SKM-1 treated with dmso at 0.1 percent for 144 hours (cell line): ENCODE measurements at regions not wholly inside any gene's neighbourhood (a gene's known extent, or its start where the extent isn't known, plus 50 kb on each side); places are given as distances from the start of the nearest gene placed in this dataset.

Source experiments
- DNase-seq: peaks from one replicate; lab custom pipeline; 2025; ENCODE audit not compliant: unreplicated experiment; lab: John Stamatoyannopoulos, UW

DNA sequence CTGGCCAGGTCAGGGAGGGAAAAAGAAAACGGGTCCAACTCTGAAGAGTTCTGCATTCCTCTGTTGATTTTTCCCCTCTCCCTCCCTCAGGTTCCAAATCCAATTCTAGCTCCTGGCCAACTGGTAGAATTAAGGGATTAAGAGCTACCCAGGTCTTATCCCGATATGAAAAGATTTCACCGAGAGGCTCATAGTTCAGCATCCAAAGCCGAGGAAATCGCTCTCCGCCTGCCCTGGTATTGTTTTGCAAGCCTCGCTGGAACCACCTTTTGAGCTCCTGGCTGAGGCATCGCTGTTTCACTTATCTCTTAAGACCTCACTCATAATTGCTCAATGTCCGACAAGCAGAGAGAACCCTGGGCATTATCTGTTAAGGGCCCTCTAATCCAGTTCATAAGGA, 180.4 kb downstream of the URI1 start:
- DNase-seq, result no peak

DNA sequence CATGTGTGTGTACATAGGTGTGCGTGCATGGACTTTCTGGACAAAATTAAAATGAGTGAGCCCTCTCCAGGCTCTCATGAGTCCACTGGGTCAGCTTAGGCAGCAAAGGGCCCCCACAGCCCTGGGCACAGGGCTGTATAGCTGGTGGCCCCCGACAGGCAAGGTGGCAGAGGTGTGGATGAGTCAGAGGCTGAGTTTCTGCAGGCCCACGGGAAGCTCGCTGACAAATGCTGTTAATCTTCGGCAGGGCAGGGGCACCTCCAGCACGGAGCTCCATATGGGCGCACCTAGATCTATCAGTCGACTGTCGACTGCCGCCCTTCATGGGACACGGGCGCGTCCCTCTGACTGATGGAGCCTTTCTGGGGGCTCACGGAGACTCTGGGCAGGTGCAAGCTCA, 181.1 kb downstream of the URI1 start:
- DNase-seq, result no peak

DNA sequence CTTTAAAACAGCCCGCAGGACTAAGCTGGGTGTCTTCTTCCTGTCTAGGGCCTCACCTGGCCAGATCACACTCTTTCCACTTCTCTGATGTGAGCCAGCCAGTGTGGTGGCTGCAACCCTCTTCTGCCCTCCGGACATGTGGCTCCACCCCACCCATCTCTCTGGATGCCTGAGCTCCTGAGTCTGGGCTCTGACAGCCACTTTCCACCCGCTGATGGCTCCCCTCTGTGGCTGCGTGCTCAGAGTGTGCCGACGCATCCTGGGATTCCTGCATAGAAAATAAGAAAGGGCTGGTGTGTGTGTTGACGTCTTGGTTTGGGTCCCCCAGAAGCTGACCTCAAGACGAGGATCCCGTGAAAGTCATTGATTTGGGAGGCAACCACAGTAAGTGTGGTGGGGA, 181.6 kb downstream of the URI1 start:
- DNase-seq, result no peak

DNA sequence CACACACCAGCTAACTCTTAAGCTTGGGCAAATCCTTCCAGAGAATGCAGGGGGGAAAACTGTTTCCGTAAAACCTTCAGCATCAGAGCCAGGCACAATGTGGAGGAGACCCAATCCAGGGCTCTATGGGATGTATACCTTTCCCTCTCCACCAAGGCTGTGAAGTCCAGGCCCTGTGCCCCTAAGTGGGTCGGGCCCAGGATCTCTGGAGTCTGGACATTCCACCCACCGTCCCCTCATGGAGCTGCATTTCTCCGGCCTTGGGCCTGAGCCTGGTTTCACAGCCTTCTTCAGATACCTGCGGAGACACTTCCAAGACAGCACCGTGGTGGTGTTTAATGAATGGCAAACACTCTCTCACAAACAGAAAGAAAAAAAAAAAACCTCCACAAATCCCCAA, 186.2 kb downstream of the URI1 start:
- DNase-seq, result no peak

DNA sequence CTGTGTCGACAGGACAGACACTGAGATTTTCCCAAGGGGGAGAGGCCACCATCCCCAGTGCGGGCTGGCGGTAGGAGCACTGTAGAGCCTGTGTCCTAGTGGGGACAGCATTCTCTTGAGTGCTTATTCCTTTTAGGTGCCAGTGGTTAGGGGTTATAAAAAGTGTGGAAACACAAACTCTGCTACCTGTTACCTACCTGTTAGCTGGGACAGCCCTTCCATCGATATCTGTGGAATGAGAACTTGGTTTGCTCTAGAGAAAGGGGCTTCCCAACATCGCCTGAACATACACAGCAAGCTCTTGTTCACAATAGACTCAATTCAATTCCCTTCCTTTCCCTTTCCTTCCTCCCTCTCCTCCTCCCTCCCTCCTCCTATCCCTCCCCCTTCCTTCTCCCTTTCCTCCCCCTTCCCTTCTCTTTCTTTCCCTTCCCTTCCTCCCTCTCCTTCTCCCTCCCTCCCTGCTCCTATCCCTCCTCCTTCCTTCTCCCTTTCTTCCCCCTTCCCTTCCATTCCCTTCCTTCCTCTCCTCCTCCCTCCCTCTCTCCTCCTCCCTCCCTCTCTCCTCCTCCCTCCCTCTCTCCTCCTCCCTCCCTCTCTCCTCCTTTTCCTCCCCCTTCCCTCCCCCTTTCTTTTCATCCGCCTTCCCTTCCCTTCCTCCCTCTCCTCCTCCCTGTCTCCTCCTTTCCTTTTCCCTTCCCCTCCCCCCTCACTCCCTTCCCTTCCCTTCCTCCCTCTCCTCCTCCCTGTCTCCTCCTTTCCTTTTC, 188.5 kb downstream of the URI1 start:
- DNase-seq, result no peak

DNA sequence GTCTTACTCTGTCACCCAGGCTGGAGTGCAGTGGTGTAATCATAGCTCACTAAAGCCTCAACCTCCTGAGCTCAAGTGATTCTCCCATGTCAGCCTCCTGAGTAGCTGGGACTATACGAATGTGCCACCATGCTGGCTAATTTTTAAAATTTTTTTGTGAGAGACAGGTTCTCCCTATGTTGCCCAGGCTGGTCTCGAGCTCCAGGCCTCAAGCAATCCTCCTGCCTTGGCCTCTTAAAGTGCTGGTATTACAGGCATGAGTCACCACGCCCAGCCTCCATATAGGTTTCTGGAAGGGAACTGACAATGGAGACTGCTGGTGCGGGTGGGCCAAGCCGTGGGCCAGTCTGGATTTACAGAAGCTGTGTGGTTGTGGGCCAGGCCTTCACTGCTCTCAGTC, 189.2 kb downstream of the URI1 start:
- no peak for DNase-seq

DNA sequence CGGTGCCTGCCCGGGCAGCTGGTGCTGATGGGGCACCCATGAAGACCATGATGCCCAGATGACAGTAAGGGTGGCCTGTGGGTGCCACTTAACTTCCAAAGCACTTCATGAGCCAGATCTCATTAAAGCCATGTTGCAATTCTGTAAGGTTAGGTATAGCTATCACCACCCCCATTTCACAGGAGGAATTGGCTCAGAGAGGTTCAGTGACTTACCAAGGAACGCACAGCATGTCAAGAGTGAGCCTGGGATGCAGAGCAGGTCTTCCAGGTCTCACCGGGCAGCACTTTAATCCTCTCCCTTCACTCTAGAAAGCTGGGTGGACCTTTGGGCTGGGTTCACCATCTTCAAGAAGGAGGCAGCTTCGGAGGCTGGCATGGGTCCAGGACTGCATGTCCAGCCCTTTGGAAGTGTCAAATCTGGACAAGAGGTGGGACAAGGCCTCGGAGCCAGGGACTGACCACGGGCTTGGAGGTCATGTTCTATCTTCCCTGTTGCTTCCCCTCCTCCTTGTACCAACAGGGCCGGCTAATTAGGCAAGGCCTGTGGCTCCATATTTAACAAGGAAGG, 189.8 kb downstream of the URI1 start:
- no peak for DNase-seq

DNA sequence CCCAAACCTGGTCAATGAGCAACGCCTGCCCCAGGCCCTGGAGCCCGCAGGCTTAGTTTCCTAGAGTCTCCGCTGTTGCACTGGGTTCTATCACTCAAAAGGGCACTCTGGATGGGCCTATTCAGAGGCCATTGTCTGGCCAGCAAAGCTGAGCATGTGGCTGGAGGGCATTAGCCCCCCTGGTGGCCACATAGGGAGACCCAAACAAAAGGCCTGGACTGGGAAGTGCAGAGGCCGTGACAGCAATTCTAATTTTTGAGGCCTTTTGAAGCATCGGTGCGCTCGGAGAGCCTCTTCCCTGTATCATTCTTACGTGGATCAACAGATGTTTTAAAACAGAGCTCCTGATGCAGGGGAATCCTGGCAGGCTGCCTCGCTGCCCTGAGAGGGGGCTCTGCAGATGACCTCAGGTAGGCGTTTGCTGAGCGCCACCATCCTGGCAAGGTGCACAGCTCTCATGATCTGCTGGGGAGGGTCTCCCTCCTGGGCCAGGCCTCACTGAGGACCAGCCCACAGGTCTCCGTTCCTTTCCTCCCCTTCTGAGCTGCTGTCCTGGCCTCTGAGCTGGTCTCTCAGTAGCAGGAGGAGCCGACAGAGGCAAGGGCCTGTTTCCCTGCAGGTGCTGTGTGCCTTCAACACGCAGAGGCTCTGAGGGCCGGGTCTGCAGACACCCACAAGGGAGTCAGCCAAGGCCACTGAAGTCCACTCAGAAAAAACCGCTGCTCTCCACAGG, 190.5 kb downstream of the URI1 start:
- DNase-seq, result no peak

DNA sequence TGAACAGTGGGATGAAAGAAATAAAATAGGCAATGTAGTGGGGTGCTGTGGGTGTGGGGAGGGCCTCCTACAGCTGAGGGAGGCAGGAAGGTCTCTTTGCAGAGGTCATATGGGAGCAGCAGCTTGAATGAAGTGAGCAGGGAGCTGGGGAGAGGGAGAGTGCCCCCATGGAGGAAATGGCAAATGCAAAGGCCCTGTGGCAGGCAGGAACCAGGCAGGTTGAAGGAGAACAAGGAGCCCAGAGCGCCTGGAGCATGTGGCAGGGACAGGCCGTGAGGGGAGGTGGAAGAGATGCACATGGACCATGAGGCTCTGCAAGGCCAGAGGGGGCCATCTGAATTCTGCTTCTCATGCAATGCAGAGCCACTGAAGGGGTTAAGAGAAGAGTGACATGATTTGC, 191.8 kb downstream of the URI1 start:
- no peak for DNase-seq

DNA sequence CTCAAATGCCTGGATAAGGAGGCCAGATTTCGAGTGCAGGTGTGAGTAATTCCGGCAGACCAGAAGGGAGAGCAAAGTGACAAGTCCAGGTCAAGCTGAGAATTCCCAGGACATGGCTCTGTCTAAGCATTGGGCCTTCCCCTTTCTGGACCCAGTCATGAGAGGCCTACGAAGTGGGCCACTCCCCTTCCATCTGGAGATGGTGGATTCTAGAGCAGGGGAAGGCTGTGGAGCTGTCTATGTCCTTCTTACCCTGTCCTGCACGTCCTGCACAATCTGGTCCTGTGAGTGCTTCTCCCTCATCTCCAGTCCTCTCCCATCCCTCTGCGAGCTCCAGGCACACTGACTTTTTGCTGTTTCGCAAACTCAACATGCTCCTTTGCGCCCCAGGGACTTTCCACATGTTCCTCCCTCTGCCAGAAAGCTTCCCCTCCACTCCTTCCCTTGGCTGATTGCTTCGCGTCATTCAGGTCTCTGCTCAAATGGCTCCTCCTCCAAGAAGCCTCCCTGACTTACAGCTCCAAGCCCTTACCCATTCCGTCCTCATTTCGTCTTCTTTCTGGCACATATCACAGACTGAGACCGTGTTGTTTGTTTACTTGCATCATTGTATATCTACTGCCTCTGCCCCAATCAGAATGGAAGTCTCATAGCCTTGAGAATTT, 193.2 kb downstream of the URI1 start:
- no peak for DNase-seq

DNA sequence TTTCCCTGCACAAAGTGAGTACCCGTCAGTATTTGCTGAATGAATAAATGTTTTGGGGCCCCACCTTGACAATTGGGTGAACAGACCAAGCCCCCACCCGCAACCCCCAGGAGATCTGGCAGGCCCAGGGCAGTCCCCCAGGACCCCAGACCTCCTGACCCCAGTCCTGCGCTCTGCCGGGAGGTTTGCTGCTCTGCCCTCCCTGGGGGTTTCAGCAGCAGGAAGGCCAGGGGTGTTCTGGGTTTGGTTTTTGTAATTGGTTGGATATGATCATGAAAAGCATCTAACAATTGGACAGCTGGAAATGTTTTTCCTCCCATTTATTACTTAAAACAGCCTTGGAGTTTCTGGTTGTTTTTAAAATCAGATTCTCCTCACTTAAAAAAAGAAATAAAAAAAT, 193.8 kb downstream of the URI1 start:
- no peak for DNase-seq

DNA sequence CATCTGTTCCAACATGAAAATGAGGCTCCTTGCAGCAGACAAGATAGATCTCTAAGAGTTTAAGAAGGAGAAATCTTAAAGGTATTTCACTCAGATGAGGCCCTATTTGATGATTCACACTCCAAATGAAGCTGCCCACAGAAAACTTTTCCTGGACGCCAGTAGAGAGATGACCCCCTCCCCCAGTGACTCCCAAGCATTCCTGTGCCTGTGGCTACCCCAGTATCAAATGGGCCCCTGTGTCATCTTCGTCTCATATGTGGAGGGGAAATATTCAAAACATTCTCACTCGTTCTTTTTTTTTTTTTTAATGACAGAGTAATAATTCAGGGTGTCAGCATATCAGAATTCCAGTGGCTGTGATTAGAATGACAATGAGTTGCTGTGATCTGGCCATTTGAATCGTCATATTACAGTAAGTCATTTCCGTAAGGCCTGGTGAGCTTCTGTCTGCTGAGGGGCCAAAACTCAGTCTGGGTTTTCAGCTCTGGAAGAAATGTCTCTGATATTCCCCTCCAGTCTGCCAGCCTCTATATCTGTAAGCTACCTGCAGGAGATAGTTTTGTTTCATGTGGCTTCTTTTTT, 194.7 kb downstream of the URI1 start:
- no peak for DNase-seq

DNA sequence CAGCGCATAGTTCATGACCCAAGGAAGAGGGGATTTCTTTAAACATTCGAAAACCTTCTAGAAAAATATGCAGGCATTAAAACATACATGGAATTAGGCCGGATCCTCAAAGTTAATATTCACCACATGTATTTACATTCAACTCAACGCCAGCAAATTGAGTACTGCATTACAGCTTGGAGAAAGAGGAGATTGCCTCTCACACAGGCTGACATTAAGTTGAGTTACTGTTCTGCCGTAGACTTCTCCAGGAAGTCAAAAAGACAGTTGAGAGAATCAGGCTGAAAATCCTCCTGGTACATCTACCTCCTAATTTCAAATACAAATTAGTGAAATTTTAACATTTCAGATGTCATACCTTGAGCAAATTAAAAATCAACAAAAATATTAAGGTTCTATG, 195.7 kb downstream of the URI1 start:
- DNase-seq, result no peak

DNA sequence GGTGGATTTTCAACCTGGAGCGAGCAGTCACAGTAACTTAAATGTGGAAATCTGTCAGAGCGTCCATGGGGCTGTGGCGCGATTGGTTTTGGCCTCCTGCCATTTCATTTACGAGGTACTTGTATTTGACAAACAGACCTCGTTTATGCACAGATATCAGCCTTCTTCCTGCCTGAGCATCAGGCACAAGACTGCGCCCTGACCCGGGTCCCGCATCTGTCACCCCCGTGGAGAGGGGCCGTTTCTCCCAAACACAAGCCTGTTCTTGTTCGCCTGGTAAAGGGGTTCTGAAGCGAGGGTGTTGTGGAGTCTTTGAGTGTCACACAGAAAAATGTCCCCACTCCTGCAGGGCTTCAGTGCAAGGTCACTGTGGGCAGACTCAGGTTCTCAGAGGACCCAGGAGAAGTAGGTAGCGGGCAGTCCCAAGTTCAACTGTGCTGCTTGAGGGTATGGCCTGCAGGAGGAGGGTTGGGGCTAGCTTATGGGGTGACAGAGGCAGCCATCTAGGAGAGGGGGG, 202.3 kb downstream of the URI1 start:
- DNase-seq, result no peak

DNA sequence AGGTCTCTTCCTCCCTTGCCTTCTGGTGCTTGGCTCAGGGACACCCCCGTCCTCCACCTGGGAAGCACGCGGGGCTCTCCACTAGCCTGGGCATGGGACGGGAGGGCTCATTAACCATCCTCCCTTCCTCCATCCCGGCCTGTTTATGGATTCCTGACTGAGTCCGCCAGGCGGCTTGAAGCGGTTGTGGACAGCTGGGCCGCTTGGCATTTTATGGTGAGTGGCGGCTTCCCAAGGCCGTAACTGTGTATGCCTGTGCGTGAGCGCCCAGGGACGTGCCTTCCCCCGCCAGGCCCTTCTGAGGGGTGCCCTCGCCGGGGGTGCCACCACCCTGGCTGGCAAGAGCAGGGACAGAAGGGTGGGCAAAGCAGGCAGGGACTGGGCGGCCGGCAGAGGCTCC, 202.8 kb downstream of the URI1 start:
- DNase-seq, result no peak

DNA sequence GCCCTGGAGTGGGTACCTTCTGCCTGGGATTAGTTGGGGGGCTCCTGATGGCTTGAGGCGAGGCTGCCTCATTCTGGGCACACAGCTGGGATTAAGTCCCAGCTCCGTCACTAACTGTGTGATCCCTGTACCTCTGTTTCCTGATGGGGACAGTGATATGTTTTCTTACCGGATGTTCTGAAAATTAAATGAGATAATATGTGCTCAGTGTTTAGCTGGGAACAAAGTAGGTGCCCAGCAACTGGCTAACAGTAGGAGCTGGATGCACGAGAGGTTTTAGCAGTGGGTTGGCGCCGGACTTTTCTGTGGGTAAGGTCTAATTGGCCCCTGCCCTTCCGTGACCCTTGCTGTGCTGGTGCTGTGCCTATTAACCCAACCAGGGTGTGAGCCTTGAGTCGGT, 203.4 kb downstream of the URI1 start:
- no peak for DNase-seq

DNA sequence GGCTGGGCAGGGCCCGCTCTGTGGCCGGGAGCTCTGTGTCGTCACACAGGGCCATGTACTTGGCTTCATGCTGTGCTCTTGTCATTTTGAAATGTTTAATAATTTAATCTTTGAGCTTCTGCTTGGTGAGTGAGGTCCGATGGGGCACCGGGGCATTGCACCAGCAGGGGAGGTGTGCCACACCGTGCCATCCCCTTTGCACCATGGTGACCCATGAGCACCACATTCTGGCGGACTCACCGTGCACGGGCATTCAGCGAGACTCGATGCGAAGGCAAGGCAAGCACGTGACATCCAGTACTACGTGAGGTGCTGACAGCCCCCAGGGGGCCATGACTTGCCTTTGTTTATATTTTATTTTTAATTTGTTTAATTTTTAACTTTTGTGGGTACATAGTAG, 204.3 kb downstream of the URI1 start:
- no peak for DNase-seq

DNA sequence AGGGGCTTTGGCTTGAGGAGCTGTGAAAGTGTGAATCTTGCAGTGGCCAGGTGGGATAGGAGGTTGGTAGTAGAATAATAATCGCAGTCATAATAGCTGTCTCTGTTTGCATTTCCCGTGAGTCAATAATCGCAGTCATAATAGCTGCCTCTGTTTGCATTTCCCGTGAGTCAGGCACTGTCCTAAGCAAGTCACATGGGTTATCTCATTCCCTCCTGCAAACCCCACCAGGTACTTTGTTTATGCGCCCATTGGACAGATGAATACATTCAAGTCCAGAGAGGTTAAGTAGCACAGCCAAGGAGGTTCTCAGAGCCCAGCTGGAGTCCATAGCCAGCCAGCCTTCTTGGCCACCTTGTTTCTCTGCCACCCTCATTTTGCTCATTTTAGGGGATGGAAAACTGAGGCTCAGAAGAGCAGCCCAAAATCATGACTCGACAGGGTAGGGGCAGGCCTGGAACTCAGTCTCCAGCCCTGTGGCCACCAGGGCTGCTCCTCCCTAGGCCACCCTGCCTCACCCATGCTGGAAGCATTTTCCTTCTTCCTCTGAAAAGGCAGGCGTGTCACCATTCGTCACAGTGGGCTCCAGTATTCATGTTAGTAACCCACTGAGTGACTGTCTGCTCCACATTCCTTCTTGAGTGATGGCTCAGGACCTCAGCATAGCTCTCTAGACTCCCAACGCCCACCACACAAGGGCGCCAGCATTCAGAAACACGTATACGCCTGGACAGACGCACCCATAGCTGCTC, 206.2 kb downstream of the URI1 start:
- no peak for DNase-seq

DNA sequence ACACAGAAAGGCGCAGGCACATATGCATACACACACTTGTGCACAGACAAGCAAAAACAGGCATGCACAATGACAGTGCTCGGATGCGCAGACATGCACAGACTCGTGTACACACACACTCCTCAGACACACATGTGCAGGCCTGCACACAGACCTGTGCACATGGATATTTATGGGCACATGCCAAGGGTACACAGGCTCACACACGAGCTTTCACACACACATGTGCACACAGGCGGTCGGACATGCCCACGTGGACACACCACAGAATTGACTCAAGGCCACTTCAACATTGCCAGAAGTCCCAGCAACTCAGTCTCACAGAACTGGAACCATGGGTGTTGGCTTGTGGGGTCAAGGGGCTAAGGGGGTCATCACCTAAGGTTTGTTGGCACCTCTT, 206.8 kb downstream of the URI1 start:
- no peak for DNase-seq

DNA sequence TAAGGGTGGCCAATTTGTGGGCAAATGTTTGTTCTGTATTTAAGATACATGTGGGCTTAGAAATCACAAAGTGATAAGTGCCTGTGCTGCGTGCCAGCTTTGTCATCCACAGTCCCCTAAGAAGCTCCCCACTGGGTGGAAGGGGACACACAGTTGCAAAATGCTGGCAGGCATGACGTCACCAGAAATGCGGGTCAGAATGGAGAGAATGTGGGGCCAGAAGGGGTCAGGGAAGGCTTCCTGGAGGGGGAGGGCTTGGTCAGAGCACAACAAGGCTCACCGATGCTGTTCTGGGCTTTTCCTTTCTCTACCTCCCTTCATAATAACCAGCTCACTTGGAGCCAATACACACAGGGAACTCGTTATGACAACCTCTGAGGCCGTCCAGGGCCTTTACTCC, 207.3 kb downstream of the URI1 start:
- no peak for DNase-seq

DNA sequence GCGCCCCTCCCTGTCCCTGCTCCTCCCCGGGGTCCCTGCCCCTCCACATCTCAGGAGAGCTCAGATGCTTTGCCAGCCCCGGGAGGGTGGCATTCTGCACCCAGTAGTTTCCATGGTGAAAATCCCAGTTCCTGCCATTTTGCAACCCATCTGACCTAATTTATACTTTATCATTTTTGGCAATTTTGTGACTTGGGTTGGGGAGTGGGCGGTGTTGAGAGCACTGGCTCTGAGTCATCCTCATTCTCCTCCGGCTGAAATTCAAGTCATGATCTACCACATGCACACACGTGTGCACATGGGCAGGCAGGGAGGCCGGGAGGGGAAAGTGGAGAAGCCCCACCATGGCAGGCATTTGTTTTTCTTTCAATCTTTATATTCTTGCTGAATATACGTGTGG, 208.6 kb downstream of the URI1 start:
- DNase-seq, result no peak
